Neural cell (in vitro differentiated cells): ENCODE measurements at regions not wholly inside any gene's neighbourhood (a gene's known extent, or its start where the extent isn't known, plus 50 kb on each side); places are given as distances from the start of the nearest gene placed in this dataset.

Source experiments
- H2AFZ ChIP-seq: fragments of 200-600, 300-800 bp; sonication (generic), shearing (Covaris generic); 2 replicates; pipeline ENCODE4 v1.6.0; 2014; ENCODE audit warnings: low read depth, mild to moderate bottlenecking, antibody characterized with exemption, low read length, moderate library complexity
- H3F3A ChIP-seq: fragments of 200-600 bp; shearing (Covaris generic); 2 replicates; pipeline ENCODE4 v1.6.1; 2016; ENCODE audit warnings: mild to moderate bottlenecking, moderate library complexity, mixed read lengths, antibody characterized with exemption, low read length; ENCODE audit not compliant: insufficient read depth, poor library complexity, severe bottlenecking
- H3K27ac ChIP-seq: fragments of 200-600, 300-800 bp; sonication (generic), shearing (Covaris generic); 2 replicates; pipeline ENCODE4 v1.5.1; 2014; ENCODE audit warnings: mild to moderate bottlenecking, low read length, moderate library complexity
- H3K27me3 ChIP-seq: fragments of 300-800, 200-600 bp; sonication (generic), shearing (Covaris generic); 2 replicates; pipeline ENCODE4 v1.6.0; 2014; ENCODE audit warnings: mild to moderate bottlenecking, low read depth, low read length, moderate library complexity; ENCODE audit not compliant: insufficient read depth
- H3K36me3 ChIP-seq: fragments of 300-800, 200-600 bp; sonication (generic), shearing (Covaris generic); 2 replicates; pipeline ENCODE4 v1.5.1; 2014; ENCODE audit warnings: mild to moderate bottlenecking, antibody characterized with exemption, low read length, moderate library complexity; ENCODE audit not compliant: insufficient read depth
- H3K4me2 ChIP-seq: fragments of 300-800, 200-600 bp; sonication (generic), shearing (Covaris generic); 2 replicates; pipeline ENCODE4 v1.6.0; 2014; ENCODE audit warnings: mild to moderate bottlenecking, low read length
- H3K4me3 ChIP-seq: fragments of 300-800, 200-600 bp; sonication (generic), shearing (Covaris generic); 2 replicates; pipeline ENCODE4 v1.5.1; 2014; ENCODE audit warnings: mild to moderate bottlenecking, low read length, moderate library complexity
- H3K79me2 ChIP-seq: fragments of 200-600 bp; shearing (Covaris generic); replicated peaks from 2 replicates; pipeline ENCODE4 v1.6.0; 2014; ENCODE audit warnings: mild to moderate bottlenecking, low read length, moderate library complexity; ENCODE audit not compliant: insufficient read depth
- H3K9ac ChIP-seq: fragments of 300-800, 200-600 bp; sonication (generic), shearing (Covaris generic); 2 replicates; pipeline ENCODE4 v1.6.1; 2016; ENCODE audit warnings: mild to moderate bottlenecking, low read length, mixed read lengths
- H3K9me2 ChIP-seq: fragments of 200-600 bp; shearing (Covaris generic); 2 replicates; pipeline ENCODE4 v1.6.1; 2016; ENCODE audit warnings: mild to moderate bottlenecking, low read length, mixed read lengths; ENCODE audit not compliant: insufficient read depth
- H3K9me3 ChIP-seq: fragments of 200-600, 300-800 bp; sonication (generic), shearing (Covaris generic); 2 replicates; pipeline ENCODE4 v1.6.1; 2016; ENCODE audit warnings: mild to moderate bottlenecking, mixed run types, low read length, moderate library complexity, mixed read lengths
- H4K20me1 ChIP-seq: fragments of 200-600 bp; shearing (Covaris generic); 2 replicates; pipeline ENCODE4 v1.6.1; 2016; ENCODE audit warnings: mild to moderate bottlenecking, mixed run types; ENCODE audit not compliant: insufficient read depth
- CTCF ChIP-seq: fragments of 450-650 bp; IDR thresholded peaks from 2 replicates; pipeline ENCODE4 v1.5.1; 2014; ENCODE audit warnings: antibody characterized with exemption, mild to moderate bottlenecking, moderate library complexity; ENCODE audit not compliant: poor library complexity, severe bottlenecking
- EP300 ChIP-seq: fragments of 450-650 bp; conservative IDR thresholded peaks from 2 replicates; pipeline ENCODE4 v1.6.1; 2014; ENCODE audit warnings: antibody characterized with exemption, mild to moderate bottlenecking, moderate library complexity; ENCODE audit not compliant: poor library complexity, severe bottlenecking
- EZH2 ChIP-seq: fragments of 200-600, 300-800 bp; shearing (Covaris generic), sonication (generic); IDR thresholded peaks from 2 replicates; pipeline ENCODE4 v1.6.1; 2014; ENCODE audit warnings: antibody characterized with exemption, low read length, borderline replicate concordance, mild to moderate bottlenecking; ENCODE audit not compliant: insufficient read depth, poor library complexity, severe bottlenecking
- MXI1 ChIP-seq: fragments of 450-650 bp; conservative IDR thresholded peaks from 2 replicates; pipeline ENCODE4 v1.6.1; 2014; ENCODE audit warnings: antibody characterized with exemption, mild to moderate bottlenecking; ENCODE audit not compliant: poor library complexity, severe bottlenecking
- POLR2AphosphoS5 ChIP-seq: IDR thresholded peaks from 2 replicates; pipeline ENCODE4 v1.6.1; 2012
- RAD21 ChIP-seq: fragments of 450-650 bp; conservative IDR thresholded peaks from 2 replicates; pipeline ENCODE4 v1.6.1; 2014; ENCODE audit warnings: antibody characterized with exemption, mild to moderate bottlenecking, moderate library complexity
- SMC3 ChIP-seq: fragments of 450-650 bp; conservative IDR thresholded peaks from 2 replicates; pipeline ENCODE4 v1.6.1; 2014; ENCODE audit warnings: antibody characterized with exemption, mild to moderate bottlenecking, moderate library complexity; ENCODE audit not compliant: poor library complexity
- TAF1 ChIP-seq: IDR thresholded peaks from 2 replicates; pipeline ENCODE4 v1.6.1; 2012; ENCODE audit warnings: low read depth

- H3F3A ChIP-seq = no peaks in the 10 kb centered on the region
- no peak overlapping the region for H3K4me2 ChIP-seq
- no peak overlapping the region for H3K27ac ChIP-seq
- H3K9me3 ChIP-seq = no peaks in the 10 kb centered on the region
- no peaks in the 10 kb centered on the region for H3K36me3 ChIP-seq
- H2AFZ ChIP-seq = no peak overlapping the region
- no peak overlapping the region for H3K9ac ChIP-seq
- H3K27me3 ChIP-seq = no peaks in the 10 kb centered on the region
- no peaks in the 10 kb centered on the region for H4K20me1 ChIP-seq
- H3K4me3 ChIP-seq = no peak overlapping the region
- no peaks in the 10 kb centered on the region for H3K9me2 ChIP-seq
- TF ChIP-seq CTCF = no peak
- no peak for TF ChIP-seq TAF1
- no peak for TF ChIP-seq MXI1
- no peaks in the 10 kb centered on the region for H3K79me2 ChIP-seq
These were observed 1445.1 kb upstream of the CDH9 start for GRCh38 chr5:28483327-28484025.

- Histone ChIP-seq H2AFZ (no peak overlapping the region), H3K79me2 (no peaks in the 10 kb centered on the region), H3K27ac (no peak overlapping the region), H3K9me2 (no peaks in the 10 kb centered on the region), H4K20me1 (no peaks in the 10 kb centered on the region), H3K36me3 (no peaks in the 10 kb centered on the region), H3K4me3 (no peak overlapping the region), H3K4me2 (no peak overlapping the region), H3F3A (no peaks in the 10 kb centered on the region), H3K9me3 (no peaks in the 10 kb centered on the region), H3K9ac (no peak overlapping the region), H3K27me3 (no peaks in the 10 kb centered on the region)
- peak; percentile 51 for TF ChIP-seq RAD21
- peak; percentile 57 for TF ChIP-seq SMC3
- no peak for TF ChIP-seq POLR2AphosphoS5
- no peak for TF ChIP-seq EZH2
- TF ChIP-seq CTCF = peak; percentile 40
- no peak for TF ChIP-seq EP300
These were observed 1435.2 kb upstream of the CDH9 start for GRCh38 chr5:28473531-28474107.

GRCh38 chr5:28468166-28468565 lies 1429.8 kb upstream of the CDH9 start:
- Histone ChIP-seq H3K27me3 (no peaks in the 10 kb centered on the region), H3K4me2 (no peak overlapping the region), H3K9me2 (no peaks in the 10 kb centered on the region), H4K20me1 (no peaks in the 10 kb centered on the region), H3K4me3 (no peak overlapping the region), H3K36me3 (no peaks in the 10 kb centered on the region), H3F3A (no peaks in the 10 kb centered on the region), H2AFZ (no peak overlapping the region), H3K27ac (no peak overlapping the region), H3K9ac (no peak overlapping the region), H3K9me3 (no peaks in the 10 kb centered on the region), H3K79me2 (no peaks in the 10 kb centered on the region)
- TF ChIP-seq CTCF (no peak), EP300 (no peak), EZH2 (no peak), RAD21 (no peak), POLR2AphosphoS5 (no peak)
